ENCODE measurements at regions not wholly inside any gene's neighbourhood (a gene's known extent, or its start where the extent isn't known, plus 50 kb on each side); places are given as distances from the start of the nearest gene placed in this dataset.

DNA sequence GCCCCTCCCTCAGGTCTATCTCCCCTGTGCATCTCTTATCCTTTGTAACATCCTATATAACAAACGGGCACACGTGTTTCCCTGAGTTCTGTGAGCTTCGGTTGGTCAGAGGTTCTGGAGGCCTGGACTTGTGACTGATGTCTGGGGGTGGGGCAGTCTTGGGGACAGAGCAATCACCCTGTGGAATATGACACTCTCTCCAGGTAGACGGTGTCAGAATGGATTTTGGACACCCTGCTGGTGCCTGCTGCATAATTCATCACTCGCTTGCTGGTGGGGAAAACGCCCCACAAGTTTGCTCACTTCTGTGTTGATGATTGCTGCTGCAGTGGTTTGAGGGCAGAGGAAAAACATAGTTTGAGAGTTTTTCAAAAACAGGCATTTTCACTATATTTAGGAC lies 223.2 kb downstream of the UQCRFS1 start:
- POLR2A ChIA-PET (ENCODE audit: low non-redundant PET) = no interaction called here
- H3K4me1 ChIP-seq (ENCODE audit: insufficient read depth, low read length, poor library complexity, severe bottlenecking) = no peaks in the 10 kb centered on the region

DNA sequence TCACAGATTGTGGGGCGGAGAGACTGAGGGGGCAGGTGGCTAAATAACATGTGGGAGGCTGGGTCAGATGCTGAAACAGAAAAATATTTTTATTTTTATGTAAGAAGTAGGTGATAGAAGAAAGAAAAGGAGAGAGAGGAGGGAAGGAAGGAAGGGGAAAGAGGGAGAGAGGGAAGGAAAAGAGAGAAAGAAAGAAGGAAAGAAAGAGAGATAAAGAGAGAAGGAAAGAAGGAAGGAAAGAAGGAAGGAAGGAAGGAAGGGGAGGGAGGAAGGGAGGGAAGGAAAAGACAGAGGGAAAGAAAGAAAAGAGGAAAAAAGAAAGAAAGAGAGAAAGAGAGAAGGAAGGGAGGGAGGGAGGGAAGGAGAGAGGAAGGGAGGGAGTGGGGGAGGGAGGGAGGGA lies 224.9 kb downstream of the UQCRFS1 start:
- no TSS peak for BruUV-seq (replicated peaks)
- ChIA-PET POLR2A (ENCODE audit: low non-redundant PET) (no interaction called here), CTCF (no interaction called here)
- Histone ChIP-seq H3K4me3 (ENCODE audit: low read depth, low read length, poor library complexity, severe bottlenecking) (no peak overlapping the region), H3K27me3 (replicated peaks; ENCODE audit: insufficient read depth, low read depth, low read length, poor library complexity) (no peaks in the 10 kb centered on the region), H3K27ac (ENCODE audit: low read depth, low read length, poor library complexity, severe bottlenecking) (no peak overlapping the region), H3K9me3 (ENCODE audit: low read depth, low read length, poor library complexity, severe bottlenecking) (peaks cover 30% of the 10 kb centered on the region), H3K36me3 (ENCODE audit: insufficient read depth, low read length, poor library complexity, severe bottlenecking) (no peaks in the 10 kb centered on the region), H3K4me1 (ENCODE audit: insufficient read depth, low read length, poor library complexity, severe bottlenecking) (no peaks in the 10 kb centered on the region)
- intact Hi-C loops (cut with micrococcal nuclease; ENCODE audit: unreplicated experiment) = no loop called here
- DNase-seq (ENCODE audit: low spot score) = no peak
- no peak for TF ChIP-seq EZH2 (IDR thresholded peaks at IDR 0.05; ENCODE audit: borderline replicate concordance, low read depth, low read length, poor library complexity, severe bottlenecking)

More for the DNA sequence above, 223.2 kb downstream of the UQCRFS1 start:
- CTCF ChIA-PET = no interaction called here
- peaks cover 24% of the 10 kb centered on the region for H3K9me3 ChIP-seq (ENCODE audit: low read depth, low read length, poor library complexity, severe bottlenecking)
- intact Hi-C loops (cut with micrococcal nuclease; ENCODE audit: unreplicated experiment) = no loop called here
- H3K4me3 ChIP-seq (ENCODE audit: low read depth, low read length, poor library complexity, severe bottlenecking) = no peak overlapping the region
- H3K36me3 ChIP-seq (ENCODE audit: insufficient read depth, low read length, poor library complexity, severe bottlenecking) = no peaks in the 10 kb centered on the region
- no peak for DNase-seq (ENCODE audit: low spot score)
- BruUV-seq (replicated peaks) = no TSS peak
- TF ChIP-seq CTCF (conservative IDR thresholded peaks at IDR 0.05; ENCODE audit: low read depth, low read length) = no peak
- TF ChIP-seq EZH2 (IDR thresholded peaks at IDR 0.05; ENCODE audit: borderline replicate concordance, low read depth, low read length, poor library complexity, severe bottlenecking) = no peak
- no peaks in the 10 kb centered on the region for H3K27me3 ChIP-seq (replicated peaks; ENCODE audit: insufficient read depth, low read depth, low read length, poor library complexity)
- H3K27ac ChIP-seq (ENCODE audit: low read depth, low read length, poor library complexity, severe bottlenecking) = no peak overlapping the region

DNA sequence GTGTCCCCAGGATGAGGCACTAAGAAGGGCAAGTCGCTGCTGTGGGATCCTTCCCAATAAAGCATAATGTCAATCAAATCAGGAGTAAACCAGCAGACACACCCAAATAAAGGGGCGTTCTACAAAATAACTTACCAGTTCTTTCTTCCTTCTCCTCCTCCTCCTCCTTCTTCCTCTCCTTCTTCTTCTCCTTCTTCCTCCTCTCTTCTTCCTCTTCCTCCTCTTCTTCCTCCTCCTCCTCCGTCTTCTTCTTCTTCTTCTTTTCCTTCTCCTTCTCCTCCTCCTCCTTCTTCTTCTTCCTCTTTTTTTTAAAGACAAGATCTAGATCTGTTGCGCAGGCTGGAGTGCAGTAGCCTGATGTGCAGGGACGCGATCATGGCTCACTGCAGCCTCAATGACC lies 225.8 kb downstream of the UQCRFS1 start:
- H3K9me3 ChIP-seq (ENCODE audit: low read depth, low read length, poor library complexity, severe bottlenecking) = peaks cover 25% of the 10 kb centered on the region
- no peak for DNase-seq (ENCODE audit: low spot score)
- H3K4me3 ChIP-seq (ENCODE audit: low read depth, low read length, poor library complexity, severe bottlenecking) = no peak overlapping the region
- intact Hi-C loops (cut with micrococcal nuclease; ENCODE audit: unreplicated experiment) = no loop called here
- H3K36me3 ChIP-seq (ENCODE audit: insufficient read depth, low read length, poor library complexity, severe bottlenecking) = no peaks in the 10 kb centered on the region
- no TSS peak for BruUV-seq (replicated peaks)
- no peaks in the 10 kb centered on the region for H3K4me1 ChIP-seq (ENCODE audit: insufficient read depth, low read length, poor library complexity, severe bottlenecking)
- TF ChIP-seq CTCF (conservative IDR thresholded peaks at IDR 0.05; ENCODE audit: low read depth, low read length) = no peak
- TF ChIP-seq EZH2 (IDR thresholded peaks at IDR 0.05; ENCODE audit: borderline replicate concordance, low read depth, low read length, poor library complexity, severe bottlenecking) = no peak
- ChIA-PET POLR2A (ENCODE audit: low non-redundant PET) (no interaction called here), CTCF (no interaction called here)
- no peaks in the 10 kb centered on the region for H3K27me3 ChIP-seq (replicated peaks; ENCODE audit: insufficient read depth, low read depth, low read length, poor library complexity)
- H3K27ac ChIP-seq (ENCODE audit: low read depth, low read length, poor library complexity, severe bottlenecking) = no peak overlapping the region

- ChIA-PET POLR2A (ENCODE audit: low non-redundant PET) (no interaction called here), CTCF (no interaction called here)
- DNase-seq (ENCODE audit: low spot score) = no peak
- H3K27ac ChIP-seq (ENCODE audit: low read depth, low read length, poor library complexity, severe bottlenecking) = no peak overlapping the region
- TF ChIP-seq EZH2 (IDR thresholded peaks at IDR 0.05; ENCODE audit: borderline replicate concordance, low read depth, low read length, poor library complexity, severe bottlenecking) (no peak), CTCF (conservative IDR thresholded peaks at IDR 0.05; ENCODE audit: low read depth, low read length) (no peak)
- H3K4me1 ChIP-seq (ENCODE audit: insufficient read depth, low read length, poor library complexity, severe bottlenecking) = no peaks in the 10 kb centered on the region
- no peaks in the 10 kb centered on the region for H3K36me3 ChIP-seq (ENCODE audit: insufficient read depth, low read length, poor library complexity, severe bottlenecking)
- H3K4me3 ChIP-seq (ENCODE audit: low read depth, low read length, poor library complexity, severe bottlenecking) = no peak overlapping the region
- intact Hi-C loops (cut with micrococcal nuclease; ENCODE audit: unreplicated experiment) = no loop called here
- BruUV-seq (replicated peaks) = no TSS peak
- peaks cover 25% of the 10 kb centered on the region for H3K9me3 ChIP-seq (ENCODE audit: low read depth, low read length, poor library complexity, severe bottlenecking)
- H3K27me3 ChIP-seq (replicated peaks; ENCODE audit: insufficient read depth, low read depth, low read length, poor library complexity) = no peaks in the 10 kb centered on the region
Observed at GRCh38 chr19:28985201-28985600, 227.8 kb downstream of the UQCRFS1 start.
